SK-N-SH treated with all-trans-retinoic acid at 6 μM for 48 hours (cell line): ENCODE measurements at regions not wholly inside any gene's neighbourhood (a gene's known extent, or its start where the extent isn't known, plus 50 kb on each side); places are given as distances from the start of the nearest gene placed in this dataset.

Experiments
- CREB5 ChIP-seq: fragments of 250-450 bp; sonication (Bioruptor Pico); IDR thresholded peaks from 2 replicates; pipeline ENCODE4 v1.5.1; 2020; ENCODE audit warnings: low read depth, mild to moderate bottlenecking, moderate library complexity
- ESRRG ChIP-seq: fragments of 250-450 bp; sonication (Bioruptor Pico); IDR thresholded peaks from 2 replicates; pipeline ENCODE4 v1.6.1; 2021; ENCODE audit warnings: mild to moderate bottlenecking
- ISL1 ChIP-seq: fragments of 250-450 bp; sonication (Bioruptor Pico); IDR thresholded peaks from 2 replicates; pipeline ENCODE4 v2.1.2; 2022; ENCODE audit warnings: mild to moderate bottlenecking, moderate library complexity
- RARB ChIP-seq: fragments of 250-450 bp; sonication (Bioruptor Pico); IDR thresholded peaks from 2 replicates; pipeline ENCODE4 v1.8.0; 2021; ENCODE audit warnings: mild to moderate bottlenecking, moderate library complexity
- TF ChIP-seq, protein P1 (sequence below): fragments of 250-450 bp; sonication (Bioruptor Pico); IDR thresholded peaks from 2 replicates; pipeline ENCODE4 v1.5.1; 2021; ENCODE audit warnings: mild to moderate bottlenecking, moderate library complexity
- TF ChIP-seq, protein P2 (sequence below): fragments of 250-450 bp; sonication (Bioruptor Pico); IDR thresholded peaks from 2 replicates; pipeline ENCODE4 v1.8.0; 2020; ENCODE audit warnings: mild to moderate bottlenecking, moderate library complexity, borderline replicate concordance

- TF ChIP-seq ESRRG (CRISPR knock-in tag) (no peak), CREB5 (no peak), RARB (CRISPR knock-in tag) (no peak), ISL1 (CRISPR knock-in tag) (no peak)
- TF ChIP-seq, protein P1, sequence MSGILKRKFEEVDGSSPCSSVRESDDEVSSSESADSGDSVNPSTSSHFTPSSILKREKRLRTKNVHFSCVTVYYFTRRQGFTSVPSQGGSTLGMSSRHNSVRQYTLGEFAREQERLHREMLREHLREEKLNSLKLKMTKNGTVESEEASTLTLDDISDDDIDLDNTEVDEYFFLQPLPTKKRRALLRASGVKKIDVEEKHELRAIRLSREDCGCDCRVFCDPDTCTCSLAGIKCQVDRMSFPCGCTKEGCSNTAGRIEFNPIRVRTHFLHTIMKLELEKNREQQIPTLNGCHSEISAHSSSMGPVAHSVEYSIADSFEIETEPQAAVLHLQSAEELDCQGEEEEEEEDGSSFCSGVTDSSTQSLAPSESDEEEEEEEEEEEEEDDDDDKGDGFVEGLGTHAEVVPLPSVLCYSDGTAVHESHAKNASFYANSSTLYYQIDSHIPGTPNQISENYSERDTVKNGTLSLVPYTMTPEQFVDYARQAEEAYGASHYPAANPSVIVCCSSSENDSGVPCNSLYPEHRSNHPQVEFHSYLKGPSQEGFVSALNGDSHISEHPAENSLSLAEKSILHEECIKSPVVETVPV: no peak
- TF ChIP-seq, protein P2, sequence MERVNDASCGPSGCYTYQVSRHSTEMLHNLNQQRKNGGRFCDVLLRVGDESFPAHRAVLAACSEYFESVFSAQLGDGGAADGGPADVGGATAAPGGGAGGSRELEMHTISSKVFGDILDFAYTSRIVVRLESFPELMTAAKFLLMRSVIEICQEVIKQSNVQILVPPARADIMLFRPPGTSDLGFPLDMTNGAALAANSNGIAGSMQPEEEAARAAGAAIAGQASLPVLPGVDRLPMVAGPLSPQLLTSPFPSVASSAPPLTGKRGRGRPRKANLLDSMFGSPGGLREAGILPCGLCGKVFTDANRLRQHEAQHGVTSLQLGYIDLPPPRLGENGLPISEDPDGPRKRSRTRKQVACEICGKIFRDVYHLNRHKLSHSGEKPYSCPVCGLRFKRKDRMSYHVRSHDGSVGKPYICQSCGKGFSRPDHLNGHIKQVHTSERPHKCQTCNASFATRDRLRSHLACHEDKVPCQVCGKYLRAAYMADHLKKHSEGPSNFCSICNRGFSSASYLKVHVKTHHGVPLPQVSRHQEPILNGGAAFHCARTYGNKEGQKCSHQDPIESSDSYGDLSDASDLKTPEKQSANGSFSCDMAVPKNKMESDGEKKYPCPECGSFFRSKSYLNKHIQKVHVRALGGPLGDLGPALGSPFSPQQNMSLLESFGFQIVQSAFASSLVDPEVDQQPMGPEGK (CRISPR knock-in tag): no peak
These were observed 174.2 kb downstream of the SOCS6 start for GRCh38 chr18:70463085-70463484.
